Activated CD4-positive, alpha-beta T cell treated with anti-CD3 and anti-CD28 coated beads, Interleukin-2, amount 50 U/mL, for 48 hours (primary cell): ENCODE measurements at regions not wholly inside any gene's neighbourhood (a gene's known extent, or its start where the extent isn't known, plus 50 kb on each side); places are given as distances from the start of the nearest gene placed in this dataset.

ENCODE experiments used
- DNase-seq, 2 experiments: peaks; one replicate each; pipeline ENCODE4 v3.0.0-alpha.2; 2020

DNA sequence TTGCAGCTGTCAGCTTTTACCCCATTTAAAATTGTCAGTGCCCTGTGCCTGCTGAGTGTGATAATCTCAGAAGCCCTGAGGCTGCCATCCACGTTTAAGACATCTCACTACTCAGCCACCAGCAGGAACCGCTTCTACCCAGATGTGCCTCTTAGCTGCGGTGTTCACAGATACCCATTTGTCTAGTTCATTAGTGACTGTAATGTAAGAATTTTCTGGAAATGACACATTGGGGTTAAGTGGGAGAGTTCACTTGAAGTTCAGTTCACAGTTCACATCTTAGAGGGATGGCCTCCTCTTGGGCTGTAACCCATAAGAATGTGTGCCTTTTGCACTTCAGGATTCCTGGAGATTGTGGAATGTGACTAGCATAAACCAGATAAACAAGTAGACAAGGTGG, 477.7 kb downstream of the BTBD3 start:
- DNase-seq, result no peak

DNA sequence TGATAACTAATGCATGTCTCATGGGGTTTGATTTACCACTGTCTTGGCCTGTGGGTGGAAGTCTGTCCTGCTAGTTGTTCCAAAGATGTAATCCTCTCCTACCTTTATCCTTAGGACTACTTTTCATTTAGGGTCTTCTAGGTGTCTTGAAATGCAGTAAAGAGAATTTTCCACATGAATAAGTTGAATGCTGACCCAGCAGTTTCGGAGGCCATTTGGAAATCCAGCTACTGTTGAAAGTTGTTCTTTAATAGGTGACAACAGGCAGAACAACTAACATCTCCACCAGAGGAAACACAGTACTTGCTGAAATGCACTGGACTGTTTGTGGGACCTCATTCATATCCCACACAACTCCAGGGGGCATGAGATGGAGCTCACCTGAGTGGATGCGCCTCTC, 478.1 kb downstream of the BTBD3 start:
- DNase-seq, result no peak

DNA sequence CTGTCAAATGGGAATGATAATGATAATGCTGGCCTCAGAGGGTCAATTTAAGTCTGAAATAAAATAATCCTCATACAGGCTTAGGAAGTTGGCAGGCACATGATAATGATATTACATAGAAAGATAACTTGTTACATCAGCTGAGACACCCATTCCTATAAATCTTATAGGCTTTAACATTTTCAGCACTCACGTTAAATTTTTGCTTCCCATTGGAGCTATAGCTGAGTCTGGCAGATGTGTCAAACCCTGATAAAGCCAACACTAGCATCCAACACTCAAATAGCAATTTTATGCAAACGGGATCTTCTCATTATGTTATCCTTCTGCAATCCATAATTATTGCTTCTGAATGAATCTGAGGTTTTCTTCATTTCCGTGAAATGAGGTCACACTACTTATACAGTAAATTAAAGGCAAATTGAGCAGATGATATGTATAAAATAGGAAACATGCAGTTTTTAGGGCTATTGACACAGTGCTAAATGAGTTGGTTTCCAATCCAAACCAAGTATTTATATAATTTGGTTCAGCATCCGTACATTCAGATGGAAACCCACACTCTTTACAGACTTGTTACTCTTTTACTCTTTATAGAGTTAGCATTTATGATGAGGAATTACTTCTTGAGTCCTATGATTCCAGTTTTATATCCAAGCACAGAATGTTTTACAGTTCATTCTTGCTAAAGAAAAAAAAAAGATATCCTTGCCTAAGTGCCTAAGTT, 481.6 kb downstream of the BTBD3 start:
- no peak for DNase-seq

DNA sequence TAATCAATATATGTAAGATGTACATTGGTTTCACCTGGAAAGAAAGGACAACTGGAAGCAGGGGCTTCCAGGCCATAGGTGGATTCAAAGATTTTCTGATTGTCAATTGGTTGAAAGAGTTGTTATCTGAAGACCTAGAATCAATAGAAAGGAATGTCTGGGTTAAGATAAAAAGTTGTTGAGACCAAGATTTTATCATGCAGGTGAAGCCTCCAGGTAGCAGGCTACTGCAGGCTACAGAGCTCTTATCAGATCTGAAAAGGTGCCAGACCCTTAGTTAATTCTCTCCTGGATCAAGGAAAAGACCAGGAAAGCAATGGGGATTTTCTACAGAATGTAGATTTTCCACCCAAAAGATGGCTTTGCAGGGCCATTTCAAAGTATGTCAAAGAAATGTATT, 487.2 kb downstream of the BTBD3 start:
- DNase-seq, result no peak

DNA sequence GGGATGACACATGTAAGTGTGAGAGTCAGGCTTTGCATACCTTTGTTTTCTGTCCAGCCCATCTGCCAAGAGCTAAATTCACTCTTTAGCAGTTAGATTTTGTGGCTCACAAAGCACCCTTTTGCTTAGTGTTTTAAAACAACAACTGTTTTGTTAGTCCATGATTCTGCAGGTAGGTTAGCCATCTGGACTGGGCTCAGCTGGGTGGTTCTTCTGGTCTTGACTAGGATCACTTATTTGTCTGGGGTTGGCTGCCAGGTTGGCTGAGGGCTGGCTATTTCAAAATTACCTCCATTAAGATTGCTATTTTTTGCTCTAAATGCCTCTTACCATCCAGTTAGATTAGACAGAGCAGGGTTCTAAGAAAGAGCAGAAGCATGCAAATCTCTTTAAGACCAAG, 489.3 kb downstream of the BTBD3 start:
- no peak for DNase-seq

DNA sequence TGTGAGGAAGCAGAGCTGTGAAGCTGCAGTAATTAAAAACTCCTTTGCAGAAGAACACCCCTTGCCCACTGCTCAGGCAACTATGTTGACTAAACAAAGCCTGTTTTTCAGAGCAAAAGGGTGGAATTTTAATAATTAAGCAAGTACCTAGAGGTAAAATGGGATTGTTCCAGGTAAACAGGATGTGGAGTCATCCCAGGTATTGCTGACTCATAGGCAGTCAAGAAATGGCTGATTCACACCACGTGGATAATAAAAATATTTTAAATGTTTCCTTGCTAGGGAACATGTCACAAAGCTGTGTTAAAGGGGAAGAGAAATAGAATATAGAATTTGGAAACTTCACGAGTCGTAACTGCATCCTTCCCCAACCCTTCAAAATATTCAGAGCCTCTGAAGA, 491.8 kb downstream of the BTBD3 start:
- DNase-seq, result no peak

DNA sequence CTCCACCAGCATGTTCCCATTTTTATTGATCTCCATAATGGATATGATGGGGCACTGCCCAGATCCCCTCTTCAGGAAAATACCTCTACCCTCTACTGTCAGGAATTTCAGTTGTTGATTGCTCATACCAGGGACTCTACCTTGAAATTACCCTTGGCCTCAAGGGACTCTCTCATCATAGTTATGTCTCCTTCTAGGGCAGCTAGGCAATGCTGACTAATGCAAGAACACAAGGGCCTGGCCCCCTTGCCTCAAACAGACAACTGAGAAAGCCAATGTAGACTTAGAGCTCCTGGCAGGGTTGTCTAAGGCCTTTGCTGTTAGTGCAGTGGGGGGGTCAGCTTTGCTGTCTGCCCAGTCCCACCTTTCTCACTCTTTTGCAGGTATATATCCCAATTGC, 493.1 kb downstream of the BTBD3 start:
- no peak for DNase-seq

DNA sequence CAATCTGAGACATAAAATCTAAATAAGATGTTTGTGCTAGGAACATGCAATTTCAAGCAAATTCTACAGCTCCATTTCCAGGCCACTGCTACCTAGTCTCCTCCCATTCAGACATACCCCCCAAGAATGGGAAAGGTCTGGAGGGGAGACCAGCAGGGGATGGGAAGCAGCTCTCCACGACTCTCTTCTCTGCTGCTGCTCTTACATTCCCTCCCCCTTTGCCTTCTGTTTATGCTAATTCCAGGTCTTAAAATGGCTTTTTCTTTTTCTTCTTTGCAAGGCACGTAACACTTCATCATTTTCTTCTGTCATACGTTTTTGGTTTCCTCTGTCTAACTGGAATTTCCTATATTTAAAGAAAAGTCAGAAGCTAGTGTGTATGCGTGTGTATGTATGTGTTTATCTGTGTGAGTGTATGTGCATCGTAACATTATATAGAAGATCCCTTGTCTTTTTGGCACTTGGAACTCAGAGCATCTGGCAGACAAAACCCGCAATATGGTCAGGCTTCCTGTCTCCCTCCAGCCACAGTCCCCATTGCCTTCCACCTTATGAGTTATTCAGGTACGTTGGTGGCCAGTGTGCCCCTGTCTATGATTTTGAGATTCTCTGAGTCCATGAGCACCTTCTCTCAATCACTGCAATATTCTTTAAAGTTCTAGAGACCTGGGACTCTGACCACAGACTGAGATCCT, 493.7 kb downstream of the BTBD3 start:
- no peak for DNase-seq

DNA sequence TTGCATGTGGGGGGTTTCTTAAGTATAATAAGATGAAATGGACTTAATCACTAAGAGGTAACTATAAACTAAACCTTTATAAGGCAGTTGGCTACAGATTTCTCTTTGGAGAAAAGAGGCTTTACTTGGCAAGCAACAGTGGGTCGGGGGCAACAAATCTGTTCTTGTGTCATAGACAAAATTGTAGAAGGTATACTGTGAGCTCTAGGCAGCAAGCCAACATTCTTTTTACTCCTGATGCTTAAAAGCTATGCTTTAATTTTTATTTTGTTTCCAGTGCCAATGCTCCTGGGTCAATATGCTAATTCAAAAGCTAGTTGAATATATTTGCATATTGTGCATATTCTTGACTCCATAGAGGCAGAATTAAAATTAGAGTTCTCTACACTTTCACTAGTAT, 495.4 kb downstream of the BTBD3 start:
- DNase-seq, result no peak

DNA sequence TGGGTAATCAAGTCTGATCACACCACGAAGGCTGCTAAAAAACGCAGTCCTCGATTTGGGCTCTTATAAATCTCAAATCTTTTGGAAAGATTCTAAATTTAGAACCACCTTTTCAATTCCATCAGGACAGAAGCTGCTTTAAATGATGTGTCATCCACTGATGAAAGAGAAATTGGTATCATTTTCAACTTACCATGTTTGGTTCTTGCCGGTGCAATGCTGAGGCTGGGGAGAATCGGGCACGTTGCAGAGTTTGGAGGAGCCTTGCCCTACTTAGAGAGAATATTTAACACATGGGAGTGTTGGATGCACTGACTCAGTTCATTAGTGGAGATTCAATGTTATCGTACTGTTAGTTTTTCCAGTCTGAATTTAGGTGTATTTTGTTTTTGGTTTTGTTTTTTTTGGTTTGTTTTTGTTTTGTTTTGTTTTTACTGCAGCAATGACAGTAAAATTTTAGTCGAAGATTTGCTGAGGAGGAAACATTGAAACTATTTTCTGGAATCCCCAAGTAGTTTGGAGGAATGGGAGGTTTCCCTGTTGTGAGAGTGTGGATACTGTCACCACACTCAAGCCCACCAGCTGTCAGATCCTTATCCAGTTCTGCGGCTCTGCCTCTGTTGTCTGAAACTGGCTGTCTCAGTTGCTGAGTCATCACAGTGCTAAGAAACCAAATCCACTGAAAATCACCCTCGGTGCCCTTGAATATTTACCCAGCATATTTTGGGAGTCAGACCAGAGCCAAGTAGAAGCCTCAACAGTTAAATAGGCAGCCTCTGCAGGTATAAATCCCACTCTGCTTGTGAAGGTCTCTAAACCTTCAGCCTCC, 497.0 kb downstream of the BTBD3 start:
- no peak for DNase-seq

DNA sequence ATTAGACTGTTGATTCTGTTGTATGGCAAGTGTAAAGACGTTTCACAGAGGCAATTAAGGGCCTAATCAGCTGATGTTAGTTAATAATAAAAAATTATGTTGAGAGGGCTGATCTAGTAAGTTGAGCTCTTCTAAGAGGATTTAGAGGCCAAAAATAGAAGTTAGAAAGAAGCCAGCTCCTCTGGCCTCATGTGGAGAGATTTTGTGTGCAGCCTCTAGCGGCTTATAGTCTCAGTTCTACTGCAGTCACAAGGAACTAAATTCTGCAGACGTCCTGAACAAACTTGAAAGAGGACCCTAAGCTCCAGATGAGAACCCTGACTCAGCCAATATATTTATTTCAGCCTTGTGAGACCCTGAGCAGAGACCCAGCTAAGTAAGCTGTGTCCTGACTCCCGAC, 498.6 kb downstream of the BTBD3 start:
- no peak for DNase-seq

DNA sequence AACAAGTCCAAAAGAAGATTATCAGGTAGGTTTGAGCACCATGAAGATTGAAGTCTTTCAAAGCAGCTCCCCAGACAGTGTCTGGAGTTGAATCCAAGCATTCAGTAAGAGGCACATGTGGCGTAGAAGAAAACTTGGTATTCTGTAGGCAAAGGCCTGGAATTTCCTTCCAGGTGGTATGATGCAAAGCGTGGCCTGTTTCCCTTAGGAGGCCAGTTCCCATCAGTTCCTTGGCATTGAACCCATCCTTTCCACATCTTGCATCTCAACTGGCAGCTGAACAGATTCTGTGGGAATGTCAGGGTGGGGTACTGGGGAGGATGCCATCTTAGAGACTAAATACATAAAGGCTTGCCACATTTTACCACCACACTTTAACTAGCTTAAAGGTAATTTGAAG, 516.0 kb downstream of the BTBD3 start:
- DNase-seq, result no peak

DNA sequence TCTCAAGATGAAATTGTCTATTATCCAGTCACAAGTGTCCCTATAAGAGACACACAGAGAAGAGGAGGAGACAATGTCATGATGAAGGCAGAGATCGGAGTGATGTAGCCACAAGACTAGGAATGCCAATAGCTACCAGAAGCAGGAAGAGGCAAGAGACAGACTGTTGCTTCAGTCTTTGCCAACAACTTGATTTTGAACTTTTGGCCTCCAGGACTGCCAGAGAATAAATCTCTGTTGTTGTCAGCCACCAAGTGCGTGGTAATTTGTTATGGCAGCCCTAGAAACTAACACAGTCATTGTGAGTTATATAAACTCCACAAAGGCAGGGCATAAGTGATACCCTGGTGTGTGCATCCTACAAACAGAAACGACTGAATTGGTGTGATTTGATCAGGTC, 517.0 kb downstream of the BTBD3 start:
- DNase-seq, result no peak

DNA sequence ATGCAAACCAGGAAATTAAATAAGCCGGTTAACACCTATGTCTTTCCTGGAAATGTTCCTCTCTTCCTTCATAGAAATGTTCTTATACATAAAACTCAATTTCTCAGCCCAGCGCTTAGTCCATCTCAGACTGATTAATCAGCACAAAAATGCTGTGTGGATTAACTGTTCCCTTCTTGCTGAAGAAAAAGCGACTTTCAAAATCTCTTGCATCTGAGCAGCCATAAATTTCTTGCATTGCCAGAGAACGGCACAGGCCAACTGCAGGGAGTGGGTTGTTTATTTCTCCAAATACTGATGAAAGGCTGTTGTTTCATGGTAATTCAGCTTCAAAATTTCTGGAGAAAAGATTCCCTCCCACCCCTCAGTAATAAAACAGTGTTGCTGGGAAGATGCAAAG, 517.6 kb downstream of the BTBD3 start:
- DNase-seq, result no peak

DNA sequence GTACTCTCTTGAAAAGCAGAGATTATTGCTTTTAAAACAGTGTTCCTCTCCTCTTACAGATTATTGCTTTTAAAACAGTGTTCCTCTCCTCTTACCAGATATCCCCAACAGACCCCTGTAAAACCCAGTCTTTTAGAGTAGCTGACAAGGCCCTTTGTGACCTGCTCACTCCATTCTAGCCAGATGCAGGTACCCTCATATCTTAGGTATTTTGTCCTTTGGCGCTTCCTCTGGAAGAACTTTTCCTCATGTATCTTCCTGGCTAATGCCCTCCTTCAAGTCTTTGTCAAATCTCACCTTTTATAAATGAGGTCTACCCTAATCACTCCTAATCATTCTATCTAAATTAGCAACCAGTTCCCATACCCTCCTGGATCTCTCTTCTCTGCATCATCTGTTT, 536.0 kb downstream of the BTBD3 start:
- DNase-seq, result no peak

DNA sequence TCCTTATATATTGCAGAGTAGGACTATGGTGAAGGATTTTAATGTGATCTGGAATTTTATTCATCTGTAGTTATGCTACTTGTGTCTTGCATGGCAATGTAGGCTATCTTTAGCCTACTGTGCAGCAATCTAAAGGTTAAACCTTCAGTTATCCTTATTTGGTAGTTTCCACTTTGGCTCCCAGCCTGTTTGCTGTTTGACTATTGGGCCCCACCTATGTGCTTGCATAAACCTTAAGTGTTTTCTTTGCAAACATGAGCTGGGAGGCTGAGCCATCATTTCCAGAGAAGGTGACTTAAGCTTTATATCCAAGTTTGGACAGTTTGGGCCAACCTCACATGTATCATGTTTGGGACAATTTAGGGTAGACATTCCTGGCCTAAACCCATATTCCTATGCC, 537.5 kb downstream of the BTBD3 start:
- DNase-seq, result no peak

DNA sequence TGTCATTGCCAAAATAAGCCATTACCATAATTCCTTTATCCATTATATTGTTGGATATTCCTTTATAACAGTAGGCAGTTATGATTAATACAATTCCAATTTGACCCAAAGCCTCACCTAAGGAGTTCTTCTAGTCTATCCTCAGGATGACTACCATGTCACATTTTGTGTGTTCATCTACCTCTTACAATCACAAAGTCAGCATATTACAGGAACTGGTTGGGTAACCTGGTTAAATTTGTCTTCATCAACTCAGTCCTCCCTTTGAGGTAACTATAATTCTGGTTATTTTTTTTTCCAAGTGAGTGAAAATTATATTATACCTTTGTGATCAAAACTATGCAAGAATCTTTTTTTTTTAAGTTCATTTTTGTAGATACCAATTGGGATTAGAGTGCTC, 540.5 kb downstream of the BTBD3 start:
- no peak for DNase-seq

DNA sequence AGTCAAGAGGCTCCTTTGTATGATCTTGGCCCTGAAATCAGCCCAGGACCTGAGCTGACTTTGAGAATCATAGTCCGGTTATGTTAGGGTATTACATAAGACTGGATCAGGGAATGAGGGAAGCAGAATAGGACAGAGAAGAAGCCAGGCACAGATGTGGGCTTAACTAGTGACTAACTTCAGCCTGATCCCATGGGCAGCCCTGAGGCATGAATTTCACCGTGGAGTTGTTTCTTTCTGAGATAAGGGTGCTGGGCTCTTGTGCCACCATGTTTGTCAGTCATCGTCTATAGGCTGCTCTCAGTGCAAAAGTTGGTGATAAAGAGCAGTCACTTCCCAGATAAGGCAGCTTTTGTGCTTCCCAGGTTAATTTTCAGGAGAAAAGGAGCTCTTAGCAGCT, 544.7 kb upstream of the SPTLC3 start:
- no peak for DNase-seq

DNA sequence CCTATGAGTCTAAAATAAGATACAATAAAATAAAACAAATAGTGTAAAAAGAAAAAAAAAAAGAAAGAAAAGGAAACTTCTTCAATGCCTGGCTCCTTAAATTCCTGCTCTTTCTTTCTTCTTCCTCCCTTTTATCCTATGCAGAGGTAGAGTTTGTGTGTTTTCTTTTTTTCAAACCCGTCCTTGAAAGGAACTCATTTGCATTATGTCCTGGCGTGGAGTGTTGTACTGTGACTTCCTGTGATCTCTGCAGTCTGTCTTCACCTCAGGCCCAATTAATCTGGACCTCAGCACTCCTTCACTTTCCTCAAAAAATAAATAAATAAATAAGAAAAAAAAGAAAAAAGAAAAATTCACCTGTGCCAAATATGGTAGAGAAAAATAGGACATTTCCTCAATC, 541.9 kb upstream of the SPTLC3 start:
- DNase-seq, result no peak

DNA sequence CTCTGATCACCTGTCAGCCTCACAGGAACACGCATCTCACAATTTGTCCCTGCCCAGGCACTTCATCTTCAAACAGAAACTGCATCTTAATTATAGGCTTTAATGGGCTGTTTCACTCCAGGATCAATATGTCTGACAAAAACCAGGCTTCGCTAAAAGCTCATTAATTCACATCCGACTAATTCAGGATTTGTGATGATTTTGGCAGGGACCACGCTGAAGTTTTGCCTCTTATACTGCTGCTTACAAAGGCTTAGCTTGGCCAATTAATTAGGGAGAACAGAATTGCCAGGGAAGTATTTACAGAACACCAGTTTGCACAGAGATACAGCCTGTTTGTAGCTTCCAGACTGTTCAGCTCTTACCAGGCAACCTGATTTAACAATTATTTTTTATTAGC, 541.0 kb upstream of the SPTLC3 start:
- no peak for DNase-seq

DNA sequence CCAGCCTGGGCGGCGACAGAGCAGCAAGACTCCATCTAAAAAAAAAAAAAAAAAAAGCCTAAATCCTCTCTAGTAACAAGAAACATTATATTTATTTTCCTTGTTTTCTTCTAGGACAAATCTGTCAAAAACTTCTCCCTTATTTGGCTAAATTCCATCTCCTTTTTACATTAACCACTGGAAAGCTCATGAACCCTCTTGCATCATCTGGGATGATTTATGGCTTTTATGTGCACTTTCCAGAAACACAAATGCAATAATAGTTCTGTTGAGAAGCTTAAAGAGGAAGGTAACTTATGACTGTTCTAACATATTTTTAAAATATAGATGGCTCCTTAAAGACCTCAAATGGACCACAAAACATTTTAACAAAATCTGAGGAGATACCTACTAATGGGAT, 526.1 kb upstream of the SPTLC3 start:
- no peak for DNase-seq

DNA sequence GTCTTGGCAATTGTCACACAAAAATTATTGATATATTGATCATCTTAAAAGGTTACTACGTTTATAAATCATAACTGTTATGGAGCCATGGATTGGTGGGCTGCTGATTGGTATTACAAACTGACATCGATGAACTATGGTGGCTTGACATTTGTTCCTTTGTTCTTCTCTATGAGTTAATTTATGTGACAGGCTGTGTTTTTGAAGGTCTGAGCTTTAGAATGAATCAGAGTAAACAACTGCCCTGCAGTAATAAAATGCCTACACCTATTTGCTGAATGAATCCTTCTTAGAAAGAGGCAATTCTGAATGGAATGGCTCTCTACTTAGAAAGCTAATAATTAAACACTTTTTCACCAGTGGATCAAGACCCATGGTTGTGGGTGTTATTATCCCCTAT, 506.3 kb upstream of the SPTLC3 start:
- DNase-seq, result no peak

DNA sequence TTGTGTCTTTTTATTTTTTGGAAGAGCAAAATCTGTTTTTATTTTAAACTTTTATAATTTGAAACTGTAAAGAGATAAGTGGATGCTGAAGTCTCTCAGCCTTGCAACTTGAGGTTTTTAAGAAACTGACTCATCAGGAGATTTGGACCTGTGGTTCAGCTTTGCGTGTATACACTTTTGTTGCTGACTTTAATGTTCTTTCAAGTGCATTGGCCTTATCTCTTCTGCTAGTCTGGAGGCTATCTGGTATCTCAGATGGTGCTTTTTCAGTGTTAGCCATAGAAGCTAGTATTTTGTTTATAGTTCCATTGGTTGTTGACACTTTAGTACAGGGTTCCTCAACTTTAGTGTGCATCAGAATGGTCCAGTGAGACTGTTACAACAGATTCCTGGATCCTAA, 504.0 kb upstream of the SPTLC3 start:
- DNase-seq, result no peak

DNA sequence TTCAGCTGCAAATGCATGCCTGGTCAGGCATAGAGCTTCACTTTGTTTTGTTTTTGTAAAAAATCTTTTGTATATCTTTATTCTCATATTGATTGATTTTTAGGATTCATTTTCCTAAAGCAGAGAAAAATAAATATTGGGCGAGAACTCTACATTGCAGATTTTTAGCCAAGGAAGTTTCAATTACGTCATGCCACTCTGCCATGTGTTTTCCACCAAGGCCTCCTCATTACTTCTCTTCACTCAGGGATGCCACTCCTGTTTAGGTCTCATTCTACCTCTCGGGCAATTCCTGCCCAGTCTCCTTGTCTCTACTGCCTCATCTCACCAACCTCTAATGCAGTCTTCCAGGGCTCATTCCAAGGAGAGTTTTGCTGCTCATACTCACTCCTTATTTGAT, 497.3 kb upstream of the SPTLC3 start:
- no peak for DNase-seq
